Inferior parietal cortex (tissue), 1 donor: ENCODE measurements at regions not wholly inside any gene's neighbourhood (a gene's known extent, or its start where the extent isn't known, plus 50 kb on each side); places are given as distances from the start of the nearest gene placed in this dataset.
"Not testable (repeated sequence)": the region's sequence is repeated elsewhere in the genome, so short reads cannot be mapped to it uniquely, and the experiment has no call there.

Source experiments
- DNase-seq: peaks from one replicate; pipeline ENCODE4 v3.0.0-alpha.2; 2016; ENCODE audit errors: extremely low spot score

- not testable (repeated sequence) for DNase-seq
Measured at GRCh38 chr1:203998571-203998970, 74.3 kb upstream of the SOX13 start.

GRCh38 chr1:203999618-204000017 is 73.3 kb upstream of the SOX13 start:
- DNase-seq = no peak

GRCh38 chr1:204001166-204001901 is 71.6 kb upstream of the SOX13 start:
- DNase-seq = no peak

DNA sequence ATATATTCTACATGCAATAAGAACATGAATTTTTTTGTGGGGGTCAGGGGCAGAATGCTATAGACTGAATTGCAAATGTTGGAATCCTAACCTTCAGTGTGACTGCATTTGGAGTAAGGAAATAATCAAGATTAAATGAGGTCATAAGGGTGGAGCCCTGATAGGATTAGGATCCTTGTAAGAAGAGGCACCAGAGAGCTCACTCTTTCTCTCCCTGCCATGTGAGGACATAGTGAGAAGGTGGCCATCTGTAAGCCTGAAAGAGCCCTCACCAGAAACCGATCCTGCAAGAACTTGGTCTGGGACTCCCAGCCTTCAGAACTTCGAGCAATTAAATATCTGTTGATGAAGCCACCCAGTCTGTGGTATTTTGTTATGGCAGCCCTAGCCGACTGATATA is 70.3 kb upstream of the SOX13 start:
- DNase-seq = no peak

GRCh38 chr1:204003536-204003935 is 69.4 kb upstream of the SOX13 start:
- DNase-seq = no peak

GRCh38 chr1:204011426-204011825 is 61.5 kb upstream of the SOX13 start:
- DNase-seq = no peak

DNA sequence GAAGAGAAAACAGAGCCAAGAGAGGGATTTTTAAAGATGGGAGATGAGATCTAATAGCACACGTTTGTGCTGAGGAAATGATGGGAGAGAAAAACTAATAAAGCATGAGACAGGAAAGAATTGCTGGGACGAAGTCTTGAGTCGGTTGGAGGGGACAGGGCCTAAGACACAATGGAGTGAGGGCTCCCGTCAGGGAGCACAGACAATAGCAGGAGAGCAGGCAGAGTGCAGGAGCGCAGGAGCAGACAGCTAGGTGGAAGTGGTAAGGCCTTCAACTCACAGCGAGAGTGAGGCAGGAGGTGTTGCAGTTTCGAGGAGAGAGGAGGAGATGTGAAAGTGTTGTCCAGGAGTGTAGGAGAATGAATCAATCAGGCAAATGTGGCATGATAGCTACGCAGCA is 59.9 kb upstream of the SOX13 start:
- no peak for DNase-seq

- no peak for DNase-seq
Measured at GRCh38 chr1:204014336-204014735, 58.6 kb upstream of the SOX13 start.

DNA sequence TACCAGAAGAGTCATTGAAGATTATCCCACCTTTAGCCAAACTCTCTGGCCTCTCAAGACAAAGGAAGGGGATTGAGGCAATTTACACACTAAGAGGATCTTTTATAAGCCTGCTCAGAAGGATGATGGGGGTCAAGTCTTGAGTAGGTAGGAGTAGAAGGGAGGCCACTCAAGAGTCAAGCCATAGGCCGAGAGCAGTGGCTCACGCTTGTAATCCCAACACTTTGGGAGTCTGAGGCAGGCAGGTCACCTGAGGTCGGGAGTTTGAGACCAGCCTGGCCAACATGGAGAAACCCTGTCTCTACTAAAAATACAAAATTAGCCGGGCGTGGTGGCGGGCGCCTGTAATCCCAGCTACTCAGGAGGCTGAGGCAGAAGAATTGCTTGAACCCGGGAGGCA is 58.0 kb upstream of the SOX13 start:
- not testable (repeated sequence) for DNase-seq

GRCh38 chr1:204017032-204017431 is 55.9 kb upstream of the SOX13 start:
- no peak for DNase-seq

DNA sequence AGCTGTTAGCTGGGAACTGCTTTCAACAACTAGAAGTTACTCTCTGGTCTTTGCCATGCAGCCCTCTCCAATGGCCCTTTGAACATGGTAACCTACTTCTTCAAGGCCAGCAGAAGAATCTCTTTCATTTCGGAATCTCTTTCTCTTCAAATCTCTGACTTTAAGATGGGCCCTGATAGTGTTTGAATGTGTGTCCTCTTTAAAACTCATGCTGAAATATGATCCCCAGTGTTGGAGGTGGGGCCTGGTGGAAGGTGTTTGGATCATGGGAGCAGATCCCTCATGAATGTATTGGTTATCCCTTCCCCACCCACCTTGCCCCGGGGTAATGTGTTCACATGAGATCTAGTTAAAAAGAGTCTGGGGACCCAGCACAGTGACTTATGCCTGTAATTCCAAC is 54.5 kb upstream of the SOX13 start:
- no peak for DNase-seq
